Keratinocyte (primary cell): ENCODE measurements at regions not wholly inside any gene's neighbourhood (a gene's known extent, or its start where the extent isn't known, plus 50 kb on each side); places are given as distances from the start of the nearest gene placed in this dataset.

Source experiments
- DNase-seq: peaks from one replicate; pipeline ENCODE4 v3.0.0-alpha.2; 2011; ENCODE audit warnings: low read depth, missing footprints, low spot score
- FAIRE-seq: peaks from 2 replicates; lab custom pipeline; 2011; peaks lifted over from hg19 to GRCh38; lab: Jason Lieb, UNC
- H2AFZ ChIP-seq: 2 replicates; pipeline ENCODE4 v1.6.0; 2012; ENCODE audit warnings: low read length, control low read depth, inconsistent platforms; ENCODE audit not compliant: control insufficient read depth
- H3K27ac ChIP-seq: 2 replicates; pipeline ENCODE4 v1.5.1; 2011; ENCODE audit warnings: low read length; ENCODE audit not compliant: control insufficient read depth, insufficient read depth
- H3K27me3 ChIP-seq: 3 replicates; pipeline ENCODE4 v1.6.0; 2011; ENCODE audit warnings: low read length; ENCODE audit not compliant: control insufficient read depth, insufficient read depth; ENCODE audit errors: extremely low read depth
- H3K36me3 ChIP-seq, 2 experiments: 2 replicates in 1 of 2; 3 replicates in 1 of 2; pipeline ENCODE4 v1.5.1; 2011; ENCODE audit warnings: low read length in 2 of 2, mild to moderate bottlenecking in 1 of 2; ENCODE audit not compliant: control insufficient read depth in 2 of 2, insufficient read depth in 2 of 2; ENCODE audit errors: extremely low read depth in 1 of 2
- H3K4me1 ChIP-seq: 3 replicates; pipeline ENCODE4 v1.5.1; 2011; ENCODE audit warnings: low read length; ENCODE audit not compliant: control insufficient read depth, insufficient read depth; ENCODE audit errors: extremely low read depth
- H3K4me2 ChIP-seq: 3 replicates; pipeline ENCODE4 v1.6.0; 2011; ENCODE audit warnings: low read depth, low read length; ENCODE audit not compliant: control insufficient read depth, insufficient read depth; ENCODE audit errors: extremely low read depth
- H3K4me3 ChIP-seq, 3 experiments: fragments of 200-600 bp in 1 of 3; sonication (generic) in 1 of 3; 2 replicates in 2 of 3; 3 replicates in 1 of 3; pipeline ENCODE4 v1.5.1; 2011 to 2016; ENCODE audit warnings: low read length in 3 of 3, mild to moderate bottlenecking in 3 of 3, control low read depth in 2 of 3, inconsistent platforms in 1 of 3, low read depth in 1 of 3, mixed read lengths in 1 of 3, mixed run types in 1 of 3, moderate library complexity in 1 of 3; ENCODE audit not compliant: control insufficient read depth in 2 of 3, insufficient read depth in 2 of 3; ENCODE audit errors: extremely low read depth in 1 of 3
- H3K79me2 ChIP-seq: 2 replicates; pipeline ENCODE4 v1.6.0; 2012; ENCODE audit warnings: low read length; ENCODE audit not compliant: control insufficient read depth, insufficient read depth
- H3K9ac ChIP-seq: 3 replicates; pipeline ENCODE4 v1.6.0; 2011; ENCODE audit warnings: low read length; ENCODE audit not compliant: control insufficient read depth, insufficient read depth; ENCODE audit errors: extremely low read depth
- H3K9me1 ChIP-seq: 3 replicates; pipeline ENCODE4 v1.6.0; 2011; ENCODE audit warnings: low read length; ENCODE audit not compliant: control insufficient read depth, insufficient read depth; ENCODE audit errors: extremely low read depth
- H3K9me3 ChIP-seq: 2 replicates; pipeline ENCODE4 v1.5.1; 2012; ENCODE audit warnings: low read depth, low read length; ENCODE audit not compliant: control insufficient read depth
- H4K20me1 ChIP-seq: 3 replicates; pipeline ENCODE4 v1.6.0; 2011; ENCODE audit warnings: low read length; ENCODE audit not compliant: control insufficient read depth, insufficient read depth; ENCODE audit errors: extremely low read depth
- EZH2 ChIP-seq: IDR thresholded peaks from one replicate; pipeline ENCODE4 v1.6.1; 2012; ENCODE audit warnings: inconsistent platforms, mild to moderate bottlenecking, low read length, moderate library complexity
- dilution Hi-C: fragments of 300-500 bp; cut with MboI; formaldehyde crosslinking; loops from one replicate; pipeline ENCODE4 v1.7.0; 2020; ENCODE audit warnings: low sequenced_read_pairs; ENCODE audit not compliant: extremely low pct_ligation_motif_present
- TF ChIP-seq, protein P1 (sequence below), 3 experiments: IDR thresholded peaks in 1 of 3; conservative IDR thresholded peaks in 1 of 3; optimal IDR thresholded peaks in 1 of 3; 2 replicates in 2 of 3; 3 replicates in 1 of 3; pipeline versions ENCODE3 to v1.5.1; 2011; ENCODE audit warnings: low read length in 3 of 3, mild to moderate bottlenecking in 3 of 3, moderate library complexity in 2 of 3, control low read depth in 1 of 3, inconsistent platforms in 1 of 3; ENCODE audit not compliant: insufficient read depth in 2 of 3; ENCODE audit errors: extremely low read depth in 1 of 3

DNA sequence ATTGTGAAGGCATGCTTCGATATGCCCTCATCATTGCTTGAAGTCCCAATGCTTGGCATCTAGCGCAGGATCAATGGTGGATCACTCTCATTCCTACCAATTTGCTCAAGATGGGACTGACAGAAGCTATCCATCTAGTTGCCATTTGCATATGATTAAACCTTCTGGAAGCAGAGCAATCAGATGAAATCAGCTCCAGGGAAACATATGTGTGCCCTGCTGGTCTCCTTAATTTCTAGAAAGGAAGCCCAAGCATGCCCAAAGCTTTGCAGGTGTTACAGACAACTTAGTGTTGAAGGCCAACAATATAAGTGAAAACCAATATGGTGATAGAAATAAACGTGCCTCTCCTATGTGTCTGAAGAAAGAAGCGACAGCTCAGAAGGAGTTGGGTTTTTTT lies 350.0 kb upstream of the ERCC4 start:
- TF ChIP-seq, protein P1, sequence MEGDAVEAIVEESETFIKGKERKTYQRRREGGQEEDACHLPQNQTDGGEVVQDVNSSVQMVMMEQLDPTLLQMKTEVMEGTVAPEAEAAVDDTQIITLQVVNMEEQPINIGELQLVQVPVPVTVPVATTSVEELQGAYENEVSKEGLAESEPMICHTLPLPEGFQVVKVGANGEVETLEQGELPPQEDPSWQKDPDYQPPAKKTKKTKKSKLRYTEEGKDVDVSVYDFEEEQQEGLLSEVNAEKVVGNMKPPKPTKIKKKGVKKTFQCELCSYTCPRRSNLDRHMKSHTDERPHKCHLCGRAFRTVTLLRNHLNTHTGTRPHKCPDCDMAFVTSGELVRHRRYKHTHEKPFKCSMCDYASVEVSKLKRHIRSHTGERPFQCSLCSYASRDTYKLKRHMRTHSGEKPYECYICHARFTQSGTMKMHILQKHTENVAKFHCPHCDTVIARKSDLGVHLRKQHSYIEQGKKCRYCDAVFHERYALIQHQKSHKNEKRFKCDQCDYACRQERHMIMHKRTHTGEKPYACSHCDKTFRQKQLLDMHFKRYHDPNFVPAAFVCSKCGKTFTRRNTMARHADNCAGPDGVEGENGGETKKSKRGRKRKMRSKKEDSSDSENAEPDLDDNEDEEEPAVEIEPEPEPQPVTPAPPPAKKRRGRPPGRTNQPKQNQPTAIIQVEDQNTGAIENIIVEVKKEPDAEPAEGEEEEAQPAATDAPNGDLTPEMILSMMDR (optimal IDR thresholded peaks at IDR 0.05 in 1 of 3, IDR thresholded peaks at IDR 0.05 in 1 of 3, conservative IDR thresholded peaks at IDR 0.05 in 1 of 3; ENCODE audit: extremely low read depth in 1 of 3, insufficient read depth in 2 of 3, low read length in 3 of 3), result no peak
- no peak for TF ChIP-seq EZH2
- DNase-seq (no peak), FAIRE-seq (no peak)

DNA sequence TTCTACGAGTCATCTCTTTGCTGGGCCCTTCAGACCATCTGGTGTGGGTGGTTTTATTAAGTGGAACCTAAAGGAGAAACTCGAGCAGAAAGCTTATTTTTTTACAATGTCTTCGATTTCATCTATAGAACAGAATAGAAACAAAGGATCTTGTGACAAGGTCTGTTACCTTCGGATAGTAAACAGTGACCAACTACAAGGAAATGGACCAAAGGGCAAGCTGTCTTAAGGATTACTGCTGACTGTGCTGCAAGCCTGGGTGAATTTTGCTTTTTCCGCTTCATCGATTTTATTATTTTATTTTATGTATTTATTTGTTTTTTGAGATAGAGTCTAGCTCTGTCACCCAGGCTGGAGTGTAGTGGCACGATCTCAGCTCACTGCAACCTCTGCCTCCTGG lies 348.9 kb upstream of the ERCC4 start:
- dilution Hi-C loops, result no loop called here
- Histone ChIP-seq H3K9me1 (no peaks in the 10 kb centered on the region), H2AFZ (no peak overlapping the region), H3K36me3 (no peaks in the 10 kb centered on the region), H3K79me2 (no peaks in the 10 kb centered on the region), H4K20me1 (no peaks in the 10 kb centered on the region), H3K9me3 (no peaks in the 10 kb centered on the region), H3K4me1 (no peaks in the 10 kb centered on the region), H3K27ac (no peak overlapping the region), H3K9ac (no peak overlapping the region), H3K4me3 (no peak overlapping the region), H3K4me2 (no peak overlapping the region), H3K27me3 (no peaks in the 10 kb centered on the region)
- FAIRE-seq (no peak), DNase-seq (no peak)
- TF ChIP-seq EZH2, result no peak
- TF ChIP-seq, protein P1 (optimal IDR thresholded peaks at IDR 0.05 in 1 of 3, IDR thresholded peaks at IDR 0.05 in 1 of 3, conservative IDR thresholded peaks at IDR 0.05 in 1 of 3; ENCODE audit: extremely low read depth in 1 of 3, insufficient read depth in 2 of 3, low read length in 3 of 3), result no peak

More for the DNA sequence above, 350.0 kb upstream of the ERCC4 start:
- Histone ChIP-seq H3K9me3 (no peaks in the 10 kb centered on the region), H3K4me1 (no peaks in the 10 kb centered on the region), H3K27ac (no peak overlapping the region), H3K9ac (no peak overlapping the region), H3K36me3 (no peaks in the 10 kb centered on the region), H3K27me3 (no peaks in the 10 kb centered on the region), H3K79me2 (no peaks in the 10 kb centered on the region), H3K9me1 (no peaks in the 10 kb centered on the region), H4K20me1 (no peaks in the 10 kb centered on the region), H3K4me3 (no peak overlapping the region), H2AFZ (no peak overlapping the region), H3K4me2 (no peak overlapping the region)
- dilution Hi-C loops, result no loop called here
